ENCODE measurements at regions not wholly inside any gene's neighbourhood (a gene's known extent, or its start where the extent isn't known, plus 50 kb on each side); places are given as distances from the start of the nearest gene placed in this dataset.
"Not testable (repeated sequence)": the region's sequence is repeated elsewhere in the genome, so short reads cannot be mapped to it uniquely, and the experiment has no call there.

GRCh38 chr15:50845181-50845580, 63.3 kb upstream of the AP4E1 start:
- H3K36me3 ChIP-seq (ENCODE audit: control insufficient read depth in 1 of 2, insufficient read depth in 2 of 2, low read depth in 1 of 2, low read length in 2 of 2); H3K18ac ChIP-seq (ENCODE audit: low read depth in 1 of 2, low read length in 2 of 2): not testable (repeated sequence)

GRCh38 chr15:50840520-50840919, 68.0 kb upstream of the AP4E1 start:
- Histone ChIP-seq H3K4ac (ENCODE audit: low read depth in 1 of 2, low read length in 2 of 2) (no peak overlapping the region), H2BK15ac (ENCODE audit: low read depth, poor library complexity, severe bottlenecking) (no peak overlapping the region), H4K91ac (ENCODE audit: low read length) (no peak overlapping the region), H2BK5ac (ENCODE audit: low read depth, low read length, poor library complexity, severe bottlenecking) (no peak overlapping the region), H2AK5ac (ENCODE audit: low read length, severe bottlenecking) (no peak overlapping the region), H2BK120ac (ENCODE audit: low read depth, low read length) (no peak overlapping the region), H3K18ac (ENCODE audit: low read depth in 1 of 2, low read length in 2 of 2) (no peak overlapping the region), H3K4me2 (ENCODE audit: low read length, poor library complexity, severe bottlenecking) (no peak overlapping the region), H3K27ac (ENCODE audit: low read length, poor library complexity, severe bottlenecking) (no peak overlapping the region), H2BK12ac (ENCODE audit: low read length in 2 of 2) (no peak overlapping the region), H3K27me3 (ENCODE audit: control insufficient read depth in 1 of 2, insufficient read depth in 1 of 2, low read length in 2 of 2) (peaks cover 6% of the 10 kb centered on the region in 2 experiments), H3K14ac (ENCODE audit: low read length in 2 of 2) (no peak overlapping the region), H2AFZ (ENCODE audit: low read depth, low read length) (no peak overlapping the region), H3K79me1 (replicated peaks; ENCODE audit: low read length, poor library complexity, severe bottlenecking) (no peaks in the 10 kb centered on the region), H3K36me3 (ENCODE audit: control insufficient read depth in 1 of 2, insufficient read depth in 2 of 2, low read depth in 1 of 2, low read length in 2 of 2) (no peaks in the 10 kb centered on the region), H4K8ac (ENCODE audit: low read length) (no peak overlapping the region), H3K9ac (ENCODE audit: low read length) (no peak overlapping the region), H3K23ac (ENCODE audit: low read length in 2 of 2) (no peak overlapping the region), H3K9me3 (ENCODE audit: control insufficient read depth, low read length) (no peaks in the 10 kb centered on the region), H3K4me1 (ENCODE audit: control insufficient read depth, insufficient read depth, low read depth, low read length) (no peaks in the 10 kb centered on the region), H3K4me3 (ENCODE audit: insufficient read depth in 1 of 2, low read depth in 1 of 2, low read length in 2 of 2) (no peak overlapping the region)
- 94% methylated on average over 5 of the region's 5 CpGs for WGBS
- no peak for DNase-seq

More at GRCh38 chr15:50845181-50845580, 63.3 kb upstream of the AP4E1 start:
- H3K9ac ChIP-seq (ENCODE audit: low read length); H3K27ac ChIP-seq (ENCODE audit: low read length, poor library complexity, severe bottlenecking); H3K4me2 ChIP-seq (ENCODE audit: low read length, poor library complexity, severe bottlenecking); H4K8ac ChIP-seq (ENCODE audit: low read length); H3K23ac ChIP-seq (ENCODE audit: low read length in 2 of 2); H3K79me1 ChIP-seq (replicated peaks; ENCODE audit: low read length, poor library complexity, severe bottlenecking); H3K14ac ChIP-seq (ENCODE audit: low read length in 2 of 2); H3K4me3 ChIP-seq (ENCODE audit: insufficient read depth in 1 of 2, low read depth in 1 of 2, low read length in 2 of 2); H3K9me3 ChIP-seq (ENCODE audit: control insufficient read depth, low read length); H2BK5ac ChIP-seq (ENCODE audit: low read depth, low read length, poor library complexity, severe bottlenecking); H3K4me1 ChIP-seq (ENCODE audit: control insufficient read depth, insufficient read depth, low read depth, low read length); H2AFZ ChIP-seq (ENCODE audit: low read depth, low read length); H2AK5ac ChIP-seq (ENCODE audit: low read length, severe bottlenecking); H3K27me3 ChIP-seq (ENCODE audit: control insufficient read depth in 1 of 2, insufficient read depth in 1 of 2, low read length in 2 of 2); H2BK120ac ChIP-seq (ENCODE audit: low read depth, low read length); H3K4ac ChIP-seq (ENCODE audit: low read depth in 1 of 2, low read length in 2 of 2); H2BK12ac ChIP-seq (ENCODE audit: low read length in 2 of 2); H2BK15ac ChIP-seq (ENCODE audit: low read depth, poor library complexity, severe bottlenecking); H4K91ac ChIP-seq (ENCODE audit: low read length): not testable (repeated sequence)
- no CpG with 5 or more reads among the region's 1 CpG for WGBS
- DNase-seq: peak; percentile 6

DNA sequence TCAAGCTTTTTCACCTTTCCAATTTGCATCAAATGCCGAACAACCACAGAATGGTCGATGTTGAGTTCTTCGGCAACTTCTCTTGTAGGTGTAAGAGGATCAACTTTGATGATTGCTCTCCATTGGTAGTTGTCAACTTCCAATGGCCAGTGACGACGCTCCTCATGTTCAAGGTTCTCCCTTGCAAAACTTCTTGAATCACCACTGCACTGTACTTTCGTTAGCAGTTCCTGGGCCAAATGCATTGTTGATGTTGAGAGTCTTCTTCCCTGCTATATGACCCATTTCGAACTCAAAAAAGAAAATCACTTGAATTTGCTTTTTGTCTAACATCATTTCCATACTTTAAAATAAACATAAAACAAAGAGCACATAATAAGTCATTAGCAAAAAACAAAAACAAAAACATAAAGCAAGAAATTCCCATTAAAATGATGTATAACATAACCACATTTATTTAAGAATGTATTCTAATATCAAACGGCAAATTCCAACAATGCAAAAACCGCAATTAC, 71.2 kb upstream of the AP4E1 start:
- H2BK5ac ChIP-seq (ENCODE audit: low read depth, low read length, poor library complexity, severe bottlenecking): no peak overlapping the region
- H3K27me3 ChIP-seq (ENCODE audit: control insufficient read depth in 1 of 2, insufficient read depth in 1 of 2, low read length in 2 of 2): peaks cover 6% of the 10 kb centered on the region in 2 experiments
- no peak overlapping the region for H2AK5ac ChIP-seq (ENCODE audit: low read length, severe bottlenecking)
- no peak overlapping the region for H3K4ac ChIP-seq (ENCODE audit: low read depth in 1 of 2, low read length in 2 of 2)
- no peak overlapping the region for H3K4me2 ChIP-seq (ENCODE audit: low read length, poor library complexity, severe bottlenecking)
- no peak for DNase-seq
- no peaks in the 10 kb centered on the region for H3K9me3 ChIP-seq (ENCODE audit: control insufficient read depth, low read length)
- H3K4me3 ChIP-seq (ENCODE audit: insufficient read depth in 1 of 2, low read depth in 1 of 2, low read length in 2 of 2): no peak overlapping the region
- 94% methylated on average over 8 of the region's 9 CpGs for WGBS
- H4K91ac ChIP-seq (ENCODE audit: low read length): no peak overlapping the region
- no peak overlapping the region for H3K14ac ChIP-seq (ENCODE audit: low read length in 2 of 2)
- H3K36me3 ChIP-seq (ENCODE audit: control insufficient read depth in 1 of 2, insufficient read depth in 2 of 2, low read depth in 1 of 2, low read length in 2 of 2): no peaks in the 10 kb centered on the region
- H3K4me1 ChIP-seq (ENCODE audit: control insufficient read depth, insufficient read depth, low read depth, low read length): no peaks in the 10 kb centered on the region
- no peak overlapping the region for H2BK12ac ChIP-seq (ENCODE audit: low read length in 2 of 2)
- no peak overlapping the region for H2BK15ac ChIP-seq (ENCODE audit: low read depth, poor library complexity, severe bottlenecking)
- H3K9ac ChIP-seq (ENCODE audit: low read length): no peak overlapping the region
- no peak overlapping the region for H2BK120ac ChIP-seq (ENCODE audit: low read depth, low read length)
- no peak overlapping the region for H4K8ac ChIP-seq (ENCODE audit: low read length)
- H3K27ac ChIP-seq (ENCODE audit: low read length, poor library complexity, severe bottlenecking): no peak overlapping the region
- no peak overlapping the region for H3K18ac ChIP-seq (ENCODE audit: low read depth in 1 of 2, low read length in 2 of 2)
- no peak overlapping the region for H2AFZ ChIP-seq (ENCODE audit: low read depth, low read length)
- no peaks in the 10 kb centered on the region for H3K79me1 ChIP-seq (replicated peaks; ENCODE audit: low read length, poor library complexity, severe bottlenecking)
- H3K23ac ChIP-seq (ENCODE audit: low read length in 2 of 2): no peak overlapping the region

DNA sequence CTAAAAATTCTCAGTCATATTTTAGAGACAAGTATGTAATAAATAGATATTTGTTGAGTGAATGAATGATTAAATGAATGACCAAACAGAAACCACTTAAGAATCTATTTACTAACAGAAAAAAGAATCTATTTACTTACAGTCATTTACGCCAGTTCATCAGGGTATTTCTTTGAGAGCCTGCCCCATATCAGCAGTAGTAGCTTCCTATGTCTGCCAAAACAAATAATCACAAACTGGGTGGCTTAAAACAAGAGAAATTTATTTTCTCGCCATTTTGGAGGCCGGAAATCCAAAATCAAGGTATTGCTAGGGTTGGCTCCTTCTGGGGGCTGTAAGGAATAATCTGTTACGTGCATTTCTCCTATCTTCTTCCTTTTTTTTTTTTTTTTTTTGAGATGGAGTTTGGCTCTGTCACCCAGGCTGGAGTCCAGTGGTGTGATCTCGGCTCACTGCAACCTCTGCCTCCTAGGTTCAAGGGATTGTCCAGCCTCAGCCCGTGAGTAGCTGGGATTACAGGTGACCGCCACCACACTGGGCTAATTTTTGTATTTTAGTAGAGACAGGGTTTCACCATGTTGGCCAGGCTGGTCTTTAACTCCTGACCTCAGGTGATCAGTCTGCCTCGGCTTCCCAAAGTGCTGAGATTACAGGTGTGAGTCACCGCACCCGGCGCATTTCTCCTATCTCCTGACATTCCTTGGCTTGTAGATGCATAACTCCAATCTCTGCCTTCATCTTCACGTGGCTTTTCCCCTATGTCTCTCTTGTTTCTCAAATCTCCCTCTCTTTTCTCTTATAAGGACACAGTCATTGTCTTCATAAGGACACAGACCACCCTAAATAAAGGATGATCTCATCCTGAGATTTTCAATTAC, 65.2 kb upstream of the SPPL2A start:
- H3K4me3 ChIP-seq (ENCODE audit: insufficient read depth in 1 of 2, low read depth in 1 of 2, low read length in 2 of 2): no peak overlapping the region
- H2BK12ac ChIP-seq (ENCODE audit: low read length in 2 of 2): no peak overlapping the region
- no peak overlapping the region for H2AK5ac ChIP-seq (ENCODE audit: low read length, severe bottlenecking)
- no peak overlapping the region for H3K18ac ChIP-seq (ENCODE audit: low read depth in 1 of 2, low read length in 2 of 2)
- no peak overlapping the region for H4K91ac ChIP-seq (ENCODE audit: low read length)
- no peak overlapping the region for H2AFZ ChIP-seq (ENCODE audit: low read depth, low read length)
- no peaks in the 10 kb centered on the region for H3K36me3 ChIP-seq (ENCODE audit: control insufficient read depth in 1 of 2, insufficient read depth in 2 of 2, low read depth in 1 of 2, low read length in 2 of 2)
- DNase-seq: no peak
- H3K27ac ChIP-seq (ENCODE audit: low read length, poor library complexity, severe bottlenecking): no peak overlapping the region
- 90% methylated on average over 12 of the region's 12 CpGs for WGBS
- H3K14ac ChIP-seq (ENCODE audit: low read length in 2 of 2): no peak overlapping the region
- H3K4ac ChIP-seq (ENCODE audit: low read depth in 1 of 2, low read length in 2 of 2): no peak overlapping the region
- no peak overlapping the region for H2BK120ac ChIP-seq (ENCODE audit: low read depth, low read length)
- H3K9me3 ChIP-seq (ENCODE audit: control insufficient read depth, low read length): no peaks in the 10 kb centered on the region
- no peak overlapping the region for H4K8ac ChIP-seq (ENCODE audit: low read length)
- H3K79me1 ChIP-seq (replicated peaks; ENCODE audit: low read length, poor library complexity, severe bottlenecking): no peaks in the 10 kb centered on the region
- no peak overlapping the region for H2BK15ac ChIP-seq (ENCODE audit: low read depth, poor library complexity, severe bottlenecking)
- no peaks in the 10 kb centered on the region for H3K4me1 ChIP-seq (ENCODE audit: control insufficient read depth, insufficient read depth, low read depth, low read length)
- no peaks in the 10 kb centered on the region for H3K27me3 ChIP-seq (ENCODE audit: control insufficient read depth in 1 of 2, insufficient read depth in 1 of 2, low read length in 2 of 2)
- no peak overlapping the region for H3K23ac ChIP-seq (ENCODE audit: low read length in 2 of 2)
- no peak overlapping the region for H3K4me2 ChIP-seq (ENCODE audit: low read length, poor library complexity, severe bottlenecking)
- no peak overlapping the region for H2BK5ac ChIP-seq (ENCODE audit: low read depth, low read length, poor library complexity, severe bottlenecking)
- H3K9ac ChIP-seq (ENCODE audit: low read length): no peak overlapping the region
